ENCODE measurements at regions not wholly inside any gene's neighbourhood (a gene's known extent, or its start where the extent isn't known, plus 50 kb on each side); places are given as distances from the start of the nearest gene placed in this dataset.
"Not testable (repeated sequence)": the region's sequence is repeated elsewhere in the genome, so short reads cannot be mapped to it uniquely, and the experiment has no call there.

- no peak for DNase-seq
- no peak overlapping the region for H3K27ac Mint-ChIP-seq
- intact Hi-C loops (cut with micrococcal nuclease), result no loop called here
- no peaks in the 10 kb centered on the region for H3K4me1 Mint-ChIP-seq (ENCODE audit: low read depth)
- no peaks in the 10 kb centered on the region for H3K36me3 Mint-ChIP-seq (ENCODE audit: low read depth)
- peaks cover 21% of the 10 kb centered on the region for H3K27me3 Mint-ChIP-seq (ENCODE audit: low read depth)
- H3K9me3 Mint-ChIP-seq, result no peaks in the 10 kb centered on the region
- no peak overlapping the region for H3K4me3 Mint-ChIP-seq
- CTCF ChIA-PET, result interaction anchor here (0.7 kb wide), 1 partner anchor 576 kb away, joined by 4 read pairs; no protein-coding TSS in a partner anchor
Observed at GRCh38 chr4:100936661-100937375, 410.5 kb downstream of the PPP3CA start.

DNA sequence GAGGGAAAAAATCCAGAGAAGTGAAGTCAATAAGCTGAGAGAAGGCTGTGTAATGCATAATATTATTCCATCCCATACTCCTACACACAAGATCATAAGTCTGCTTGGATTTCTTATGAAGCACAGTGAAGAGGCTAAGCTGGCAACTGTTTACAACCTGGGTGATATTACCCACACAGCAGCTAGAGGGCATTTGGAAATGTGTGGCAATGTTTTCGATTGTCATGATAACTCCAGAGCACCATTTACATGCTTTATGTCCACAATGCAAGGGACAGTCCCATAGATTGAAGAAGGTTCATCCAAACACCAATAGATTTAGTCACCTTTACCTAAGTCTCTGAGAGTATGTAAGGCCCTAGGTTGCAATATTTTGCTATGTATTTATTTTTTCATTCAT lies 412.2 kb downstream of the PPP3CA start:
- DNase-seq, result peak; percentile 7
- H3K36me3 Mint-ChIP-seq (ENCODE audit: low read depth), result no peaks in the 10 kb centered on the region
- no peaks in the 10 kb centered on the region for H3K4me1 Mint-ChIP-seq (ENCODE audit: low read depth)
- no peaks in the 10 kb centered on the region for H3K9me3 Mint-ChIP-seq
- CTCF ChIA-PET, result interaction anchor here (0.6 kb wide), 1 partner anchor 385 kb away, joined by 4 read pairs; no protein-coding TSS in a partner anchor
- H3K27me3 Mint-ChIP-seq (ENCODE audit: low read depth), result peaks cover 18% of the 10 kb centered on the region
- intact Hi-C loops (cut with micrococcal nuclease), result no loop called here
- no peak overlapping the region for H3K27ac Mint-ChIP-seq
- H3K4me3 Mint-ChIP-seq, result no peak overlapping the region

GRCh38 chr4:100933628-100934027 lies 413.7 kb downstream of the PPP3CA start:
- Mint-ChIP-seq H3K27me3 (ENCODE audit: low read depth) (peaks cover 9% of the 10 kb centered on the region), H3K4me1 (ENCODE audit: low read depth) (no peaks in the 10 kb centered on the region), H3K9me3 (no peaks in the 10 kb centered on the region), H3K27ac (no peak overlapping the region), H3K36me3 (ENCODE audit: low read depth) (no peaks in the 10 kb centered on the region), H3K4me3 (no peak overlapping the region)
- CTCF ChIA-PET, result no interaction called here
- intact Hi-C loops (cut with micrococcal nuclease), result no loop called here
- no peak for DNase-seq

DNA sequence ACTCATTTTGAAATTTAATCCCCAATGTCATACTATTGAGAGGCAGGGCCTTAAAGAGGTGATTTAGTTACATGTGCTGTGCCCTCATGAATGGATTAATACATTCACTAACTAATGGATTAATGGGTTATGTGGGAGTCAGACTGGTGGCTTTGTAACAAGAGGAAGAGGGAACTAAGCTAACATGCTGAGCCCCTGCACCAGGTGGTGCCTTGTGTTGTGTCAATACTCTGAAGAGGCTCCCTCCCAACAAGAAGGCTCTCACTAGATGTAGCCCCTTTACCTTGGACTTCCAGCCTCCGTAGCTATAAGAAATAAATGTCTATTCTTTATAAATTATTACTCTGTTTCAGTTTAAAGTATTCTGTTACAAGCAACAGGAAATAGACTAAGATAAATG lies 411.9 kb upstream of the EMCN start:
- H3K27me3 Mint-ChIP-seq (ENCODE audit: low read depth), result peaks cover 3% of the 10 kb centered on the region
- intact Hi-C loops (cut with micrococcal nuclease), result no loop called here
- no peak overlapping the region for H3K4me3 Mint-ChIP-seq
- no peaks in the 10 kb centered on the region for H3K36me3 Mint-ChIP-seq (ENCODE audit: low read depth)
- no peak for DNase-seq
- no peaks in the 10 kb centered on the region for H3K9me3 Mint-ChIP-seq
- H3K27ac Mint-ChIP-seq, result no peak overlapping the region
- CTCF ChIA-PET, result interaction anchor here (0.6 kb wide), 1 partner anchor 134 kb away, joined by 3 read pairs; no protein-coding TSS in a partner anchor
- H3K4me1 Mint-ChIP-seq (ENCODE audit: low read depth), result no peaks in the 10 kb centered on the region

DNA sequence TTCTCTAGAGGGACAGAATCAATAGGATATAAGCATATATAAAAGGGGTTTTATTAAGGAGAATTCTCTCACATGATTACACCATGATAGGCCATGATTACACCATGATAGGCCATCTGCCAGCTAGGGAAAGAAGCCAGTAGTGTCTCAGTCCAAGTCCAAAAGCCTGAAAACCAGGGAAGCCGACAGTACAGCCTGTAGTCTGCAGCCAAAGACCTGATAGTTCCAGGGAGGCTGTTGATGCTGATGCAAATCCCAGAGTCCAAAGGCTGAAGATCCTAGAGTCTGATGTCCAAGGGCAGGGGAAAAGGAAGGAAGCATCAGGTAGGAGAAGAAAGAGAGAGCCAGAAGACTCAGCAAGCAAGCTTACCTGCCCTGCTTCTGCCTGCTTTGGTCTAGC lies 411.3 kb upstream of the EMCN start:
- intact Hi-C loops (cut with micrococcal nuclease), result no loop called here
- H3K27ac Mint-ChIP-seq, result no peak overlapping the region
- no peak overlapping the region for H3K4me3 Mint-ChIP-seq
- H3K36me3 Mint-ChIP-seq (ENCODE audit: low read depth), result no peaks in the 10 kb centered on the region
- no peaks in the 10 kb centered on the region for H3K4me1 Mint-ChIP-seq (ENCODE audit: low read depth)
- H3K9me3 Mint-ChIP-seq, result no peaks in the 10 kb centered on the region
- CTCF ChIA-PET, result no interaction called here
- DNase-seq, result no peak
- H3K27me3 Mint-ChIP-seq (ENCODE audit: low read depth), result peaks cover 3% of the 10 kb centered on the region

- Mint-ChIP-seq H3K9me3 (no peaks in the 10 kb centered on the region), H3K27ac (no peak overlapping the region), H3K27me3 (ENCODE audit: low read depth) (no peaks in the 10 kb centered on the region), H3K4me1 (ENCODE audit: low read depth) (no peaks in the 10 kb centered on the region), H3K4me3 (no peak overlapping the region), H3K36me3 (ENCODE audit: low read depth) (no peaks in the 10 kb centered on the region)
- DNase-seq, result no peak
- CTCF ChIA-PET, result interaction anchor here (0.8 kb wide), 1 partner anchor 359 kb away, joined by 3 read pairs; no protein-coding TSS in a partner anchor
- intact Hi-C loops (cut with micrococcal nuclease), result no loop called here
Observed at GRCh38 chr4:100926039-100926717, 408.4 kb upstream of the EMCN start.

DNA sequence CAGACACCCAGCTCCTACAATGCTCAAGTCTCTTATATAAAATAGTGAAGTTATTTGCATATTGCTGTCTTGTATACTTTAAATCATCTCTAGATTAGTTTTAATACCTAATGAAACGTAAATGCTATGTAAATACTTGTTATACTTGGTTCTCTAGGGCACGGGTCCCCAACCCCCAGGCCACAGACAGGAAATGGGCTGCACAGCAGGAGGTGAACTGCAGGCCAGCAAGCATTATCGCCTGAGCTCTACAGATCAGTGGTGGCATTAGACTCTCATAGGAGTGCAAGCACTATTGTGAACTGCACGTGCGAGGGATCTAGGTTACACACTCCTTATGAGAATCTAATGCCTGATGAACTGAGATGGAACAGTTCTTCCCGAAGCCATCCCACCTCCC lies 395.9 kb upstream of the EMCN start:
- Mint-ChIP-seq H3K27ac (no peak overlapping the region), H3K27me3 (ENCODE audit: low read depth) (peaks cover 9% of the 10 kb centered on the region), H3K4me1 (ENCODE audit: low read depth) (no peaks in the 10 kb centered on the region), H3K9me3 (no peaks in the 10 kb centered on the region), H3K4me3 (no peak overlapping the region), H3K36me3 (ENCODE audit: low read depth) (no peaks in the 10 kb centered on the region)
- CTCF ChIA-PET, result no interaction called here
- DNase-seq, result no peak
- intact Hi-C loops (cut with micrococcal nuclease), result no loop called here

GRCh38 chr4:100908540-100908939 lies 390.7 kb upstream of the EMCN start:
- no peak overlapping the region for H3K27ac Mint-ChIP-seq
- no peak overlapping the region for H3K4me3 Mint-ChIP-seq
- no peaks in the 10 kb centered on the region for H3K36me3 Mint-ChIP-seq (ENCODE audit: low read depth)
- CTCF ChIA-PET, result no interaction called here
- no peaks in the 10 kb centered on the region for H3K9me3 Mint-ChIP-seq
- intact Hi-C loops (cut with micrococcal nuclease), result no loop called here
- no peaks in the 10 kb centered on the region for H3K4me1 Mint-ChIP-seq (ENCODE audit: low read depth)
- no peak for DNase-seq
- peaks cover 4% of the 10 kb centered on the region for H3K27me3 Mint-ChIP-seq (ENCODE audit: low read depth)

- CTCF ChIA-PET, result no interaction called here
- Mint-ChIP-seq H3K27ac (no peak overlapping the region), H3K4me1 (ENCODE audit: low read depth) (no peaks in the 10 kb centered on the region), H3K4me3 (no peak overlapping the region), H3K27me3 (ENCODE audit: low read depth) (peaks cover 9% of the 10 kb centered on the region), H3K9me3 (no peaks in the 10 kb centered on the region), H3K36me3 (ENCODE audit: low read depth) (no peaks in the 10 kb centered on the region)
- DNase-seq, result no peak
- intact Hi-C loops (cut with micrococcal nuclease), result no loop called here
Observed at GRCh38 chr4:100907465-100908454, 389.9 kb upstream of the EMCN start.

DNA sequence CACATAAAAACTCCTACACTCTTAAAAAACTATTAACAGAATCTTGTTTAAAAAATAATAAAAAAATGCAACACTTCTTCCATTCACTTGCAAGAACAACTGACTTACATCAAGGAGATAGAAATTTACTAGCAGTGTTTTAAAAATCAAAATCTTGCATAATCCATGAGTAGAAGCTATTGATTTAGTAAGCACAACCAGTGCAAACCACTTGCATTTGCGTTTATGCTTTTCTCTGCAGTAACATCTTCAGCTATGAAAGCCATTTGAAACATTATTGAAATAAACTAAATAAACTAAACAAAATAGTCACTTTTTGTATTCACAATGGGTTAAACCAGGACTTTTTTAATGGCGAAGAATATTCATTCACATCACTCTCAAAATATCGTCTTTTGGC lies 389.2 kb upstream of the EMCN start:
- CTCF ChIA-PET, result no interaction called here
- H3K4me1 Mint-ChIP-seq (ENCODE audit: low read depth), result no peaks in the 10 kb centered on the region
- H3K4me3 Mint-ChIP-seq, result no peak overlapping the region
- H3K27ac Mint-ChIP-seq, result no peak overlapping the region
- no peaks in the 10 kb centered on the region for H3K36me3 Mint-ChIP-seq (ENCODE audit: low read depth)
- intact Hi-C loops (cut with micrococcal nuclease), result no loop called here
- no peaks in the 10 kb centered on the region for H3K9me3 Mint-ChIP-seq
- no peak for DNase-seq
- peaks cover 9% of the 10 kb centered on the region for H3K27me3 Mint-ChIP-seq (ENCODE audit: low read depth)

DNA sequence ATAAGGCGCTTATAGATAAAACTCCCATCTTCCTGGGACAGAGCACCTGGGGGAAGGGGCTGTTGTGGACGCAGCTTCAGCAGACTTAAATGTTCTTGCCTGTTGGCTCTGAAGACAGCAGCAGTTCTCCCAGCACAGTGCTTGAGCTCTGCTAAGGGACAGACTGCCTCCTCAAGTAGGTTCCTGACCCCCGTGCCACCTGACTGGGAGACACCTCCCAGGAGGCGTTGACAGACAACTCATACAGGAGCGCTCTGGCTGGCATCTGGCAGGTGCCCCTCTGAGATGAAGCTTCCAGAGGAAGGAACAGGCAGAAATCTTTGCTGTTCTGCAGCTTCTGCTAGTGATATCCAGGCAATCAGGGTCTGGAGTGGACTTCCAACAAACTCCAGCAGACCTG lies 383.1 kb upstream of the EMCN start:
- H3K36me3 Mint-ChIP-seq (ENCODE audit: low read depth); intact Hi-C loops (cut with micrococcal nuclease); DNase-seq; H3K27me3 Mint-ChIP-seq (ENCODE audit: low read depth); H3K27ac Mint-ChIP-seq; H3K9me3 Mint-ChIP-seq; H3K4me1 Mint-ChIP-seq (ENCODE audit: low read depth); H3K4me3 Mint-ChIP-seq; CTCF ChIA-PET: not testable (repeated sequence)

DNA sequence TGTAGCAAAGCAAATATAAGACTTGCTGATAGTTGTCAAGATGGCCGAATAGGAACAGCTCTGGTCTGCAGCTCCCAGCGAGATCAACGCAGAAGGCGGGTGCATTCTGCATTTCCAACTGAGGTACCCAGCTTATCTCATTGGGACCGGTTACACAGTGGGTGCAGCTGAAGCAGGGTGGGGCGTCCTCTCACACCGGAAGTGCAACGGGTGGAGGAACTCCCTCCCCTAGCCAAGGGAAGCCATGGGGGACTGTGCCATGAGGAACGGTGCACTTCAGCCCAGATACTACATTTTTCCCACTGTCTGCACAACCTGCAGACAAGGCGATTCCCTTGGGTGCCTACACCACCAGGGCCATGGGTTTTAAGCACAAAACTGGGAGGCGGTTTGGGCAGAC lies 382.3 kb upstream of the EMCN start:
- CTCF ChIA-PET, result no interaction called here
- H3K36me3 Mint-ChIP-seq (ENCODE audit: low read depth), result no peaks in the 10 kb centered on the region
- H3K4me3 Mint-ChIP-seq, result no peak overlapping the region
- H3K9me3 Mint-ChIP-seq, result no peaks in the 10 kb centered on the region
- peaks cover 9% of the 10 kb centered on the region for H3K27me3 Mint-ChIP-seq (ENCODE audit: low read depth)
- no peak overlapping the region for H3K27ac Mint-ChIP-seq
- intact Hi-C loops (cut with micrococcal nuclease), result no loop called here
- H3K4me1 Mint-ChIP-seq (ENCODE audit: low read depth), result peaks cover 11% of the 10 kb centered on the region
- DNase-seq, result no peak
